K562 (cell line): ENCODE measurements at regions not wholly inside any gene's neighbourhood (a gene's known extent, or its start where the extent isn't known, plus 50 kb on each side); places are given as distances from the start of the nearest gene placed in this dataset.

Experiments used
- ARNT ChIP-seq, 2 experiments: fragments of 450-650 bp; IDR thresholded peaks; 2 replicates each; pipeline ENCODE4 v1.6.1; 2016; ENCODE audit warnings: mild to moderate bottlenecking in 1 of 2
- EGR1 ChIP-seq: fragments of 450-650 bp; conservative IDR thresholded peaks from 2 replicates; pipeline ENCODE4 v1.6.1; 2017; ENCODE audit warnings: mild to moderate bottlenecking
- HIVEP1 ChIP-seq: fragments of 250-450 bp; sonication (Bioruptor Pico); IDR thresholded peaks from 2 replicates; pipeline ENCODE4 v1.4.0; 2020; ENCODE audit warnings: mild to moderate bottlenecking
- NFE2 ChIP-seq: IDR thresholded peaks from 2 replicates; pipeline ENCODE4 v1.6.1; 2014; ENCODE audit warnings: antibody characterized with exemption, low read depth
- POLR2AphosphoS5 ChIP-seq: IDR thresholded peaks from 2 replicates; pipeline ENCODE4 v1.6.1; 2011; ENCODE audit warnings: mild to moderate bottlenecking, low read depth, low read length, moderate library complexity; ENCODE audit not compliant: control insufficient read depth, insufficient read depth
- ZNF232 ChIP-seq: sonication (generic); formaldehyde crosslinking; IDR thresholded peaks from 2 replicates; pipeline ENCODE4 v1.8.0; 2022; ENCODE audit warnings: mild to moderate bottlenecking, missing genetic modification reagents
- TF ChIP-seq, protein P1 (sequence below), 3 experiments: IDR thresholded peaks in 2 of 3; conservative IDR thresholded peaks in 1 of 3; 2 replicates each; pipeline ENCODE4 v1.5.1; 2011 to 2012; ENCODE audit warnings: low read length in 3 of 3, mild to moderate bottlenecking in 3 of 3, control low read depth in 2 of 3, improper control_type of control experiment in 1 of 3, inconsistent platforms in 1 of 3, low read depth in 1 of 3, mixed read lengths in 1 of 3, moderate library complexity in 1 of 3; ENCODE audit not compliant: insufficient read depth in 2 of 3
- TF ChIP-seq, protein P2 (sequence below): sonication (generic); formaldehyde crosslinking; IDR thresholded peaks from 2 replicates; pipeline ENCODE4 v1.8.1; 2022; ENCODE audit warnings: missing genetic modification reagents
- TF ChIP-seq, protein P3 (sequence below): fragments of 150-350 bp; conservative IDR thresholded peaks from 2 replicates; pipeline ENCODE4 v1.6.1; 2014; ENCODE audit warnings: low read length

DNA sequence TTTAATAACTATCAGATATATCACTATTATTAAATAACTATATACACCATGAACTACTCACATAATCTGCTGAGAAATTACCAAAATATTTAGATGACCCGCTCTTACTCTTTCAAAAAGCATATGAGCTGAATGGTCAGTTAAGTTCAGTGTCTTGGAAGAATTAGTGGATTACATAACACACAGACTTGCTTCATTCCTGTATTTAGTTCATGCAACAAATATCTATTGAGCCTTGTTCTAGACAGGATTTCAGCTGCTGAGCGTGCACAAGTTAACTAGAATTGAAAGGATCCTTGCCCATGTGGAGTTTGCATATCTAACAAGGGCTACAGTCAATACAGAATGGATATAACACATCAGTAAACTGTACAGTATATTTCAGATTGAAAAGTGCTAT is 566.2 kb downstream of the CBLN4 start:
- TF ChIP-seq ZNF232 (no peak), NFE2 (no peak), HIVEP1 (CRISPR knock-in tag) (no peak), EGR1 (no peak), POLR2AphosphoS5 (no peak), ARNT (IDR thresholded peaks at IDR 0.05) (no peak)
- TF ChIP-seq, protein P1, sequence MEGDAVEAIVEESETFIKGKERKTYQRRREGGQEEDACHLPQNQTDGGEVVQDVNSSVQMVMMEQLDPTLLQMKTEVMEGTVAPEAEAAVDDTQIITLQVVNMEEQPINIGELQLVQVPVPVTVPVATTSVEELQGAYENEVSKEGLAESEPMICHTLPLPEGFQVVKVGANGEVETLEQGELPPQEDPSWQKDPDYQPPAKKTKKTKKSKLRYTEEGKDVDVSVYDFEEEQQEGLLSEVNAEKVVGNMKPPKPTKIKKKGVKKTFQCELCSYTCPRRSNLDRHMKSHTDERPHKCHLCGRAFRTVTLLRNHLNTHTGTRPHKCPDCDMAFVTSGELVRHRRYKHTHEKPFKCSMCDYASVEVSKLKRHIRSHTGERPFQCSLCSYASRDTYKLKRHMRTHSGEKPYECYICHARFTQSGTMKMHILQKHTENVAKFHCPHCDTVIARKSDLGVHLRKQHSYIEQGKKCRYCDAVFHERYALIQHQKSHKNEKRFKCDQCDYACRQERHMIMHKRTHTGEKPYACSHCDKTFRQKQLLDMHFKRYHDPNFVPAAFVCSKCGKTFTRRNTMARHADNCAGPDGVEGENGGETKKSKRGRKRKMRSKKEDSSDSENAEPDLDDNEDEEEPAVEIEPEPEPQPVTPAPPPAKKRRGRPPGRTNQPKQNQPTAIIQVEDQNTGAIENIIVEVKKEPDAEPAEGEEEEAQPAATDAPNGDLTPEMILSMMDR (IDR thresholded peaks at IDR 0.05 in 2 of 3, conservative IDR thresholded peaks at IDR 0.05 in 1 of 3; ENCODE audit: insufficient read depth in 2 of 3, low read depth in 1 of 3, low read length in 3 of 3) = no peak
- TF ChIP-seq, protein P2, sequence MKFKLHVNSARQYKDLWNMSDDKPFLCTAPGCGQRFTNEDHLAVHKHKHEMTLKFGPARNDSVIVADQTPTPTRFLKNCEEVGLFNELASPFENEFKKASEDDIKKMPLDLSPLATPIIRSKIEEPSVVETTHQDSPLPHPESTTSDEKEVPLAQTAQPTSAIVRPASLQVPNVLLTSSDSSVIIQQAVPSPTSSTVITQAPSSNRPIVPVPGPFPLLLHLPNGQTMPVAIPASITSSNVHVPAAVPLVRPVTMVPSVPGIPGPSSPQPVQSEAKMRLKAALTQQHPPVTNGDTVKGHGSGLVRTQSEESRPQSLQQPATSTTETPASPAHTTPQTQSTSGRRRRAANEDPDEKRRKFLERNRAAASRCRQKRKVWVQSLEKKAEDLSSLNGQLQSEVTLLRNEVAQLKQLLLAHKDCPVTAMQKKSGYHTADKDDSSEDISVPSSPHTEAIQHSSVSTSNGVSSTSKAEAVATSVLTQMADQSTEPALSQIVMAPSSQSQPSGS = no peak
- TF ChIP-seq, protein P3, sequence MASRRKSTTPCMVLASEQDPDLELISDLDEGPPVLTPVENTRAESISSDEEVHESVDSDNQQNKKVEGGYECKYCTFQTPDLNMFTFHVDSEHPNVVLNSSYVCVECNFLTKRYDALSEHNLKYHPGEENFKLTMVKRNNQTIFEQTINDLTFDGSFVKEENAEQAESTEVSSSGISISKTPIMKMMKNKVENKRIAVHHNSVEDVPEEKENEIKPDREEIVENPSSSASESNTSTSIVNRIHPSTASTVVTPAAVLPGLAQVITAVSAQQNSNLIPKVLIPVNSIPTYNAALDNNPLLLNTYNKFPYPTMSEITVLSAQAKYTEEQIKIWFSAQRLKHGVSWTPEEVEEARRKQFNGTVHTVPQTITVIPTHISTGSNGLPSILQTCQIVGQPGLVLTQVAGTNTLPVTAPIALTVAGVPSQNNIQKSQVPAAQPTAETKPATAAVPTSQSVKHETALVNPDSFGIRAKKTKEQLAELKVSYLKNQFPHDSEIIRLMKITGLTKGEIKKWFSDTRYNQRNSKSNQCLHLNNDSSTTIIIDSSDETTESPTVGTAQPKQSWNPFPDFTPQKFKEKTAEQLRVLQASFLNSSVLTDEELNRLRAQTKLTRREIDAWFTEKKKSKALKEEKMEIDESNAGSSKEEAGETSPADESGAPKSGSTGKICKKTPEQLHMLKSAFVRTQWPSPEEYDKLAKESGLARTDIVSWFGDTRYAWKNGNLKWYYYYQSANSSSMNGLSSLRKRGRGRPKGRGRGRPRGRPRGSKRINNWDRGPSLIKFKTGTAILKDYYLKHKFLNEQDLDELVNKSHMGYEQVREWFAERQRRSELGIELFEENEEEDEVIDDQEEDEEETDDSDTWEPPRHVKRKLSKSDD = no peak
